Motor neuron (in vitro differentiated cells): ENCODE measurements at regions not wholly inside any gene's neighbourhood (a gene's known extent, or its start where the extent isn't known, plus 50 kb on each side); places are given as distances from the start of the nearest gene placed in this dataset.
A peak's percentile ranks its signal among the peaks of the same experiment; 100 is the strongest.
"Not testable (repeated sequence)": the region's sequence is repeated elsewhere in the genome, so short reads cannot be mapped to it uniquely, and the experiment has no call there.

Source experiments
- ATAC-seq, 8 experiments: fragments of 200-7000 bp; cut with Tn5 transposase; replicated peaks in 6 of 8; 2 replicates each; pipeline ENCODE4 v1.8.0; 2021; ENCODE audit warnings: mild to moderate bottlenecking in 8 of 8, moderate library complexity in 8 of 8
- H3K27ac ChIP-seq, 2 donors: fragments of 250-450 bp; sonication (Bioruptor Pico); 2 replicates each; pipeline ENCODE4 v1.9.0; 2021; ENCODE audit warnings: antibody characterized with exemption in 2 of 2, mild to moderate bottlenecking in 2 of 2, moderate library complexity in 1 of 2
- H3K4me1 ChIP-seq, 2 donors: fragments of 250-450 bp; sonication (Bioruptor Pico); replicated peaks in 1 of 2; 2 replicates each; pipeline ENCODE4 v1.6.1; 2021; ENCODE audit warnings: antibody characterized with exemption in 2 of 2, mild to moderate bottlenecking in 2 of 2, moderate library complexity in 1 of 2
- H3K4me3 ChIP-seq, 5 donors: fragments of 250-450 bp; sonication (Bioruptor Pico); 2 replicates each; pipeline ENCODE4 v1.9.0; 2021; ENCODE audit warnings: antibody characterized with exemption in 5 of 5, mild to moderate bottlenecking in 5 of 5, moderate library complexity in 4 of 5
- WGBS, 10 experiments: fragments of 450-650 bp; shearing (Covaris generic); methylation state at CpG; one replicate each; pipeline ENCODE4 v1.0.0; 2022; 5-methylcytosine and 5-hydroxymethylcytosine counted together
- in situ Hi-C, 9 experiments: fragments of 400-800 bp; cut with MboI; loops; one replicate each; pipeline ENCODE4 v1.15.0; 2021; ENCODE audit warnings: low sequenced_read_pairs in 9 of 9, low pct_unique_long_range_greater_than_20kb in 2 of 9; ENCODE audit not compliant: unreplicated experiment in 9 of 9

GRCh38 chr3:3309887-3310286 lies 130.4 kb upstream of the CRBN start:
- WGBS, 10 experiments, result 13 to 90% (median 40%) methylated on average over 2 to 3 of the region's 3 CpGs; no CpG with 5 or more reads in 4 of the 10 experiments
- in situ Hi-C loops, result no loop called here
- peak in 7 of 8 experiments; percentile 35 to 93 (median 78) for ATAC-seq
- peaks cover 14 to 18% of the 10 kb centered on the region in 2 donors for H3K4me1 ChIP-seq
- H3K27ac ChIP-seq, result no peak overlapping the region
- no peak overlapping the region for H3K4me3 ChIP-seq

- H3K27ac ChIP-seq, result no peak overlapping the region
- in situ Hi-C loops, result no loop called here
- peak; percentile 36 to 86 (median 60) for ATAC-seq
- WGBS, 10 experiments, result 0 to 100% (median 83%) methylated on average over 1 to 3 of the region's 3 CpGs; no CpG with 5 or more reads in 3 of the 10 experiments
- H3K4me1 ChIP-seq, result peaks cover 14 to 18% of the 10 kb centered on the region in 2 donors
- no peak overlapping the region for H3K4me3 ChIP-seq
These were observed 129.3 kb upstream of the CRBN start for GRCh38 chr3:3308809-3309208.

GRCh38 chr3:3307491-3307890 lies 128.0 kb upstream of the CRBN start:
- no peak for ATAC-seq
- 5 to 100% (median 66%) methylated on average over 1 to 4 of the region's 4 CpGs; no CpG with 5 or more reads in 1 of the 10 experiments for WGBS, 10 experiments
- Histone ChIP-seq H3K27ac (no peak overlapping the region), H3K4me3 (no peak overlapping the region), H3K4me1 (peaks cover 14 to 18% of the 10 kb centered on the region in 2 donors)
- in situ Hi-C loops, result no loop called here

GRCh38 chr3:3305841-3306240 lies 126.3 kb upstream of the CRBN start:
- WGBS, 10 experiments, result 33 to 100% (median 94%) methylated on average over 1 of the region's 1 CpG; no CpG with 5 or more reads in 6 of the 10 experiments
- no peak overlapping the region for H3K4me3 ChIP-seq
- no peak overlapping the region for H3K27ac ChIP-seq
- H3K4me1 ChIP-seq, result peaks cover 14 to 18% of the 10 kb centered on the region in 2 donors
- in situ Hi-C loops, result no loop called here
- no peak for ATAC-seq

GRCh38 chr3:3305084-3305483 lies 125.6 kb upstream of the CRBN start:
- in situ Hi-C loops, result no loop called here
- H3K27ac ChIP-seq, result no peak overlapping the region
- H3K4me1 ChIP-seq, result peaks cover 10 to 15% of the 10 kb centered on the region in 2 donors
- no peak overlapping the region for H3K4me3 ChIP-seq
- 0 to 100% (median 83%) methylated on average over 1 to 5 of the region's 5 CpGs; no CpG with 5 or more reads in 5 of the 10 experiments for WGBS, 10 experiments
- peak in 3 of 8 experiments; percentile 26 to 66 (median 52) for ATAC-seq

GRCh38 chr3:3303636-3304035 lies 124.1 kb upstream of the CRBN start:
- no peak for ATAC-seq
- WGBS, 10 experiments, result 2 to 94% (median 64%) methylated on average over 2 to 4 of the region's 4 CpGs
- H3K27ac ChIP-seq, result no peak overlapping the region
- in situ Hi-C loops, result no loop called here
- H3K4me1 ChIP-seq, result peaks cover 6 to 9% of the 10 kb centered on the region in 2 donors
- H3K4me3 ChIP-seq, result no peak overlapping the region

- in situ Hi-C loops, result no loop called here
- Histone ChIP-seq H3K4me1 (peaks cover 6 to 9% of the 10 kb centered on the region in 2 donors), H3K27ac (no peak overlapping the region), H3K4me3 (no peak overlapping the region)
- 0 to 100% (median 52%) methylated on average over 1 to 3 of the region's 3 CpGs for WGBS, 10 experiments
- peak in 3 of 8 experiments; percentile 34 to 87 (median 41) for ATAC-seq
These were observed 123.5 kb upstream of the CRBN start for GRCh38 chr3:3302964-3303363.

GRCh38 chr3:3301476-3301875 lies 122.0 kb upstream of the CRBN start:
- no peak overlapping the region for H3K27ac ChIP-seq
- peaks cover 5 to 6% of the 10 kb centered on the region in 2 donors for H3K4me1 ChIP-seq
- WGBS, 10 experiments, result 0 to 100% (median 69%) methylated on average over 1 of the region's 1 CpG; no CpG with 5 or more reads in 2 of the 10 experiments
- in situ Hi-C loops, result no loop called here
- ATAC-seq, result no peak
- H3K4me3 ChIP-seq, result no peak overlapping the region

- Histone ChIP-seq H3K4me3 (no peak overlapping the region), H3K4me1 (no peaks in the 10 kb centered on the region), H3K27ac (no peak overlapping the region)
- 9 to 81% (median 43%) methylated on average over 1 to 5 of the region's 5 CpGs; no CpG with 5 or more reads in 2 of the 10 experiments for WGBS, 10 experiments
- ATAC-seq, result peak in 1 of 8 experiments; percentile 14
- in situ Hi-C loops, result no loop called here
These were observed 117.5 kb upstream of the CRBN start for GRCh38 chr3:3296979-3297381.

GRCh38 chr3:3295586-3295985 lies 116.1 kb upstream of the CRBN start:
- Histone ChIP-seq H3K4me1 (no peaks in the 10 kb centered on the region), H3K27ac (no peak overlapping the region), H3K4me3 (no peak overlapping the region)
- WGBS, 10 experiments, result 0 to 83% (median 36%) methylated on average over 1 of the region's 1 CpG; no CpG with 5 or more reads in 4 of the 10 experiments
- in situ Hi-C loops, result no loop called here
- no peak for ATAC-seq

- WGBS, 10 experiments, result 0 to 100% (median 70%) methylated on average over 1 to 3 of the region's 3 CpGs; no CpG with 5 or more reads in 2 of the 10 experiments
- peaks cover 13 to 17% of the 10 kb centered on the region in 2 donors for H3K4me1 ChIP-seq
- ATAC-seq, in situ Hi-C loops, H3K27ac ChIP-seq, H3K4me3 ChIP-seq: not testable (repeated sequence)
These were observed 112.3 kb upstream of the CRBN start for GRCh38 chr3:3291756-3292283.

- Histone ChIP-seq H3K27ac (no peak overlapping the region), H3K4me3 (no peak overlapping the region), H3K4me1 (peaks cover 13 to 17% of the 10 kb centered on the region in 2 donors)
- in situ Hi-C loops, result no loop called here
- peak in 2 of 8 experiments; percentile 53 to 65 for ATAC-seq
These were observed 108.8 kb upstream of the CRBN start for GRCh38 chr3:3288255-3288654.

- H3K27ac ChIP-seq, result no peak overlapping the region
- 7 to 95% (median 60%) methylated on average over 1 to 2 of the region's 2 CpGs; no CpG with 5 or more reads in 3 of the 10 experiments for WGBS, 10 experiments
- in situ Hi-C loops, result no loop called here
- ATAC-seq, result peak in 1 of 8 experiments; percentile 38
- H3K4me1 ChIP-seq, result peaks cover 16 to 17% of the 10 kb centered on the region in 2 donors
- H3K4me3 ChIP-seq, result no peak overlapping the region
These were observed 106.5 kb upstream of the CRBN start for GRCh38 chr3:3286014-3286413.

- no peak overlapping the region for H3K4me3 ChIP-seq
- ATAC-seq, result no peak
- 0 to 100% (median 76%) methylated on average over 1 to 2 of the region's 2 CpGs for WGBS, 10 experiments
- in situ Hi-C loops, result no loop called here
- H3K27ac ChIP-seq, result no peak overlapping the region
- peaks cover 3 to 7% of the 10 kb centered on the region in 2 donors for H3K4me1 ChIP-seq
These were observed 101.5 kb upstream of the CRBN start for GRCh38 chr3:3281024-3281423.
